COR-L47 (cell line): ENCODE measurements at regions not wholly inside any gene's neighbourhood (a gene's known extent, or its start where the extent isn't known, plus 50 kb on each side); places are given as distances from the start of the nearest gene placed in this dataset.

Experiments used
- DNase-seq: peaks from one replicate; lab custom pipeline; 2025; lab: John Stamatoyannopoulos, UW

- no peak for DNase-seq
Measured at GRCh38 chr4:24666816-24667477, 82.6 kb upstream of the DHX15 start.

- DNase-seq: no peak
Measured at GRCh38 chr4:24668956-24669355, 84.6 kb upstream of the DHX15 start.

- DNase-seq: no peak
Measured at GRCh38 chr4:24669751-24670150, 85.4 kb upstream of the DHX15 start.

- DNase-seq: no peak
Measured at GRCh38 chr4:24671849-24672248, 87.5 kb upstream of the DHX15 start.

GRCh38 chr4:24672880-24673279 is 88.5 kb upstream of the DHX15 start:
- no peak for DNase-seq

GRCh38 chr4:24674279-24674678 is 89.9 kb upstream of the DHX15 start:
- no peak for DNase-seq

- no peak for DNase-seq
Measured at GRCh38 chr4:24675721-24676389, 91.5 kb upstream of the DHX15 start.

GRCh38 chr4:24677909-24678308 is 93.6 kb upstream of the DHX15 start:
- DNase-seq: no peak

GRCh38 chr4:24680746-24681448 is 96.5 kb upstream of the DHX15 start:
- DNase-seq: no peak

GRCh38 chr4:24683116-24683515 is 98.8 kb upstream of the DHX15 start:
- DNase-seq: no peak

- no peak for DNase-seq
Measured at GRCh38 chr4:24686866-24687692, 102.7 kb upstream of the DHX15 start.

- no peak for DNase-seq
Measured at GRCh38 chr4:24688453-24688852, 104.1 kb upstream of the DHX15 start.

- DNase-seq: no peak
Measured at GRCh38 chr4:24689212-24689611, 104.9 kb upstream of the DHX15 start.

GRCh38 chr4:24690436-24690835 is 104.9 kb upstream of the SOD3 start:
- no peak for DNase-seq

GRCh38 chr4:24693636-24694035 is 101.7 kb upstream of the SOD3 start:
- DNase-seq: no peak

GRCh38 chr4:24700118-24700517 is 95.3 kb upstream of the SOD3 start:
- no peak for DNase-seq

- no peak for DNase-seq
Measured at GRCh38 chr4:24701683-24702082, 93.7 kb upstream of the SOD3 start.

- no peak for DNase-seq
Measured at GRCh38 chr4:24702281-24702680, 93.1 kb upstream of the SOD3 start.

GRCh38 chr4:24703298-24703697 is 92.1 kb upstream of the SOD3 start:
- DNase-seq: no peak

- no peak for DNase-seq
Measured at GRCh38 chr4:24704149-24704548, 91.2 kb upstream of the SOD3 start.

GRCh38 chr4:24705016-24705753 is 90.2 kb upstream of the SOD3 start:
- DNase-seq: no peak

- DNase-seq: no peak
Measured at GRCh38 chr4:24713604-24714003, 81.8 kb upstream of the SOD3 start.
